AG08396 (cell line): ENCODE measurements at regions not wholly inside any gene's neighbourhood (a gene's known extent, or its start where the extent isn't known, plus 50 kb on each side); places are given as distances from the start of the nearest gene placed in this dataset.
A peak's percentile ranks its signal among the peaks of the same experiment; 100 is the strongest.

Experiments used
- DNase-seq: peaks from one replicate; pipeline ENCODE4 v3.0.0; 2012; ENCODE audit warnings: low spot score, mixed read lengths

GRCh38 chrX:45743906-45744625, 543.4 kb upstream of the DIPK2B start:
- DNase-seq: no peak

GRCh38 chrX:45743081-45743533, 542.4 kb upstream of the DIPK2B start:
- peak; percentile 12 for DNase-seq

GRCh38 chrX:45740291-45740690, 539.6 kb upstream of the DIPK2B start:
- DNase-seq: no peak

GRCh38 chrX:45735571-45735970, 534.9 kb upstream of the DIPK2B start:
- DNase-seq: no peak

- no peak for DNase-seq
These were observed 530.8 kb upstream of the DIPK2B start for GRCh38 chrX:45731448-45731847.

- DNase-seq: no peak
These were observed 527.1 kb upstream of the DIPK2B start for GRCh38 chrX:45727761-45728160.

GRCh38 chrX:45722471-45722870, 521.8 kb upstream of the DIPK2B start:
- DNase-seq: no peak

- no peak for DNase-seq
These were observed 519.2 kb upstream of the DIPK2B start for GRCh38 chrX:45719751-45720501.

GRCh38 chrX:45718676-45719075, 518.0 kb upstream of the DIPK2B start:
- DNase-seq: no peak

GRCh38 chrX:45716750-45717149, 516.1 kb upstream of the DIPK2B start:
- DNase-seq: no peak

GRCh38 chrX:45715748-45716147, 515.1 kb upstream of the DIPK2B start:
- no peak for DNase-seq

- DNase-seq: peak; percentile 33
These were observed 514.2 kb upstream of the DIPK2B start for GRCh38 chrX:45714866-45715265.

GRCh38 chrX:45712067-45712466, 511.4 kb upstream of the DIPK2B start:
- no peak for DNase-seq

GRCh38 chrX:45711231-45711630, 510.6 kb upstream of the DIPK2B start:
- peak; percentile 11 for DNase-seq

GRCh38 chrX:45710081-45710801, 509.6 kb upstream of the DIPK2B start:
- DNase-seq: peak; percentile 57

GRCh38 chrX:45709381-45709780, 508.7 kb upstream of the DIPK2B start:
- no peak for DNase-seq

GRCh38 chrX:45699158-45699557, 498.5 kb upstream of the DIPK2B start:
- no peak for DNase-seq

- DNase-seq: peak; percentile 56
These were observed 496.9 kb upstream of the DIPK2B start for GRCh38 chrX:45697591-45697990.

GRCh38 chrX:45696736-45697135, 496.1 kb upstream of the DIPK2B start:
- no peak for DNase-seq

GRCh38 chrX:45689971-45690370, 489.3 kb upstream of the DIPK2B start:
- DNase-seq: no peak

- DNase-seq: no peak
These were observed 483.2 kb upstream of the DIPK2B start for GRCh38 chrX:45683914-45684313.

- no peak for DNase-seq
These were observed 481.2 kb upstream of the DIPK2B start for GRCh38 chrX:45681891-45682290.
